HG03045 (cell line): ENCODE measurements at regions not wholly inside any gene's neighbourhood (a gene's known extent, or its start where the extent isn't known, plus 50 kb on each side); places are given as distances from the start of the nearest gene placed in this dataset.
"Not testable (repeated sequence)": the region's sequence is repeated elsewhere in the genome, so short reads cannot be mapped to it uniquely, and the experiment has no call there.

Experiments used
- ATAC-seq: cut with Tn5 transposase; IDR thresholded peaks from one replicate; pipeline ENCODE4 v1.9.1; 2021; ENCODE audit warnings: mild to moderate bottlenecking, moderate library complexity; ENCODE audit not compliant: unreplicated experiment

DNA sequence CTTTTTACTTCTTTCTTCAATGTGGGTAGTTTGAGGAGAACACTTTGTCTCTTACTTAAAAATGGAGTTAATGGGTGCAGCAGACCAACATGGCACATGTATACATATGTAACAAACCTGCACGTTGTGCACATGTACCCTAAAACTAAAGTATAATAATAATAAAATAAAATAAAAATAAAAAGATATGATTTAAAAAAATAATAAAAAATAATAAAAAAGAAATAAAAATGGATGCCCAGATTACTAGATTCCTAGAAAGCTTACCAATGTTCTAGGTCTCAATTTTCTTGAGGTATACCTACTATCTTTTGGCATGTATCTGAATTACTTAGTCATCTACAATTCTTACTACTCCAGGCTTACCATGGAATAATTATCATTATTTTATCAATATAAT is 2001.6 kb upstream of the CDH9 start:
- no peak for ATAC-seq

DNA sequence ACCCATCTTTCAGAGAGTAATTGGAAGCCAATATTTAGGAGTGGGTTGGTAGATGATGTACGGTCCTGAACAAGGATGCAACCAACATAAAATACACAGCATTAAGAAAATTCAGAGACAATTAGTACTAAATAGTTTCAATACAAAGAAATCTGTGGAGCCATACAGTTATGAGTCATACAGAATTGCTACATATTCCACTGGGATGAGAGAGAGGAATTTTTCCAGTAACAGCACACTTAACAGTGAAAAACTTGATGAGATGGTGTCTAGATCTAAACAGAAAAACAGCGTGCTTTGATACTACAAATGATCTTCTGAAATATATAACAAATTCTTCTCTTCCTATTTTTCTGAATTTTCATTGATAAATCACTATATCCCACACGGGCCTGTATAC is 1999.3 kb upstream of the CDH9 start:
- no peak for ATAC-seq

DNA sequence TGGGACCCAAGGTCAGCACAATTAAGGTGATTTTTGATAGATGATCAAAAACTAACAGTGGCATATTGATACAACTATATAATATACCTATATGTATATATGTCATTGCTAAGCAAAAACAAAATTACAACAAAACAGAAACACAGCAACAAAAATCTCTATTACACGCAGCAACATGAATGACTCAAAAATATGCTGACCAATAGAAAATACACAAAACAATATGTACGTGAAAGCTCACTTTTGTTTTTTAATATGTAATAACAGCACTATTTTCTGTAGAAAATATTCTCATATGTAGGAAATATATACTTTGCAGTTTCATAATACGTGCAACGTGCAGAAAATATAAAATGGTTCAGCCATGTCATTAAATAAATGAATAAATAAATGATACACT is 1985.7 kb upstream of the CDH9 start:
- no peak for ATAC-seq

DNA sequence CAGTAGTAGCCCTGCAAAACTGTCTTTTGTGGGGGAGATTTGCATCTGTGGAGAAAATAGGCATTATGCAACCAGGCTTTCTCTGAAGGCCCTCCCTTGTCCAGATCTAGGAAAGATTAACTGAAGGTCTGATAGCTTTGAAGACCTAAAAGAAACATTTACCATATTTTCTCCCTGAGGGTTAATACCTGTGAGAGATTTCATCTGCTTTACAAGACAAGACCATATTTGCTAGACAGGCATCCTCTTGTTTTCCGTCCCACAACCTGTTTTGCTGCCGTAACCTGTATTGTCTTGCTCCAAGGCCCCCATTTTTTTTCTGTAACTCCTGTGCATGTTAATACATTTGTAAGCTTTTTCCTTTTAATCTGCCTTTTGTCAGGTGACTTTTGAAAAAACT is 1985.2 kb upstream of the CDH9 start:
- no peak for ATAC-seq

DNA sequence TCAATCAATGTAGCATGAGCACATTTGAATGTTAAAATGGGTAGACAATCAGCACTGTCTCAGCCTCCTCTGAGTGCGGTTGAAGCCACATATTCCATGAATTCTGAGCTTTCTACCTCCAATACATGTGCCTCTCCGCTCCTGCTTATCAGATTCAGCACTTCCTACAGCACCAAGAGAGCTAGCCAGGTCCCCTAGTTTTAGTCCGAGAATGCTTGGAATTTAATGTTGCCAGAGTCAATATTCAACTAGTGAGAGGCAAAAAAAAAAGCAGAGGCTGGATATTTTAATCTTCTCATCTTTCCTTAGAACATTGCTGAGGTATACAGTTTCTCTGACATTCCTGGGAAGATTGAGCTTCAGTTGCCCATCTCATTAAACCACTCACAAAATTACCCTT is 1979.1 kb upstream of the CDH9 start:
- ATAC-seq = no peak

DNA sequence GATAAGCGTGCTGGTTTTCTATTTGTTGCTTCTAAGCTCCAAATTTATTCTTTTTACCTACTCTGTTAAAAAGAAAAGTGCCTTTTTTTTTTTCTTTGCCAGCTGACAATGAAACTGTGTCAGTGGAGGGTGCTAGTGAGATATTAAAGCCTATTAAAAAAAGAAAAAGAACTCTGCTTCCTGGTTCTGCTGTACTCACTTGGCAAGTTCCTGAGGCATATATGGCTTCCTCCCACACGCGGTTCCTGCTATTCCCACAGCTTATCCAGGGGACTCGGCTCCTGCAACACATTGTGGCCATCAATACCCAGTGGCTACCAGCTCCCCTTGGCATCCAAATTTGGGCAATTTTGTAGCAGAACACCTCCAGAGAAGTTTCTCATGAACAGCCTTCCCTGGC is 1977.7 kb upstream of the CDH9 start:
- no peak for ATAC-seq

DNA sequence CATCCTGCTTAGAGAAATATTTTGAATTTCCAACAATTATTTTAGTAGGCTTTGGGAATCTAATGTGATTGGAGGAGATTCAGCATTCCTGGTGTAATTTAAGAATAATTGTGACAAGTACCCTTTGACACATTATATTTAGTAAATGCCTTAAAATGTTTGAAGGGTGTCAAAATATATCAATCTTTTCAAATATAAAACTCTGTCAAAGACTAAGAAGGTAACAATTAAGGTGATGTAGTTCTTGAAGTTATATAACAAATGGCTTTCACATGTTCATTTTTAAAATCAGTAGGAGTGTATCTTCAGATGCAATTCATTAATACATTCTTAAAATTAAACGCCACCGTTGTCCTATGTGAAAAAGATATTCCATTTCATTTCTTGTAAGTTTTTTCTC is 1977.1 kb upstream of the CDH9 start:
- no peak for ATAC-seq

DNA sequence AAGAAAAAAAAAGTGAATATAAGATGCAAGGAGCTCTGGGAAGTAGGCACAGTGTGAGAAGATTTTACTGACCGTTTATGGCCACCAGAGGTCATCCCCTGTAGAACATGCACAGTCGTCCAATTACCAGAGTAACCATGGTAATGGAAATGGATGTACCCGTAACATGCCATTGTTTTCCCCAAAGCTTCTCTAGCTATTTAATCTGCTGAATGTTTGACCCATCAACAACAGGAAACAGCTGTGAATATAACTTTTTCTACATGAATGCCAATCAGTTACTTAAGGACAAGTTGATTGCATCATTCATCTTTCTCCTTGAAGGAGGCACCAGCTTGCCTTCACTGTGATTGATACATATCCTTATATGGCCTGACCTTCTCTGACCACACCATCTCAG is 1967.0 kb upstream of the CDH9 start:
- no peak for ATAC-seq

DNA sequence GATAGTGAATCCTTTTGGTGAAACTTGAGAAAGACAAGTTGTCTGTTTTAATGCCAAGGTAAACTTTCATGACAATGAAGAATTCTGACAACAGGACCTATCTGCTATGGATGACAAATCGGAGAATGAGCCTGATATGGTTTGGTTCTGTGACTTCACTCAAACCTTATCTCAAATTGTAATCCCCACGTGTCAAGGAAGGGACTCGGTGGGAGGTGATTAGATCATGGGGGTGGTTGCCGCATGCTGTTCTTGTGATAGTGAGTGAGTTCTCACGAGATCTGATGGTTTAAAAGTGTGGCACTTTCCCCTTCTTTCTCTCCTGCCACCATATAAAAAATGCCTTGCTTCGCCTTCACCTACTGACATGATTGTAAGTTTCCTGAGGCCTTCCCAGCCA is 1964.1 kb upstream of the CDH9 start:
- no peak for ATAC-seq

DNA sequence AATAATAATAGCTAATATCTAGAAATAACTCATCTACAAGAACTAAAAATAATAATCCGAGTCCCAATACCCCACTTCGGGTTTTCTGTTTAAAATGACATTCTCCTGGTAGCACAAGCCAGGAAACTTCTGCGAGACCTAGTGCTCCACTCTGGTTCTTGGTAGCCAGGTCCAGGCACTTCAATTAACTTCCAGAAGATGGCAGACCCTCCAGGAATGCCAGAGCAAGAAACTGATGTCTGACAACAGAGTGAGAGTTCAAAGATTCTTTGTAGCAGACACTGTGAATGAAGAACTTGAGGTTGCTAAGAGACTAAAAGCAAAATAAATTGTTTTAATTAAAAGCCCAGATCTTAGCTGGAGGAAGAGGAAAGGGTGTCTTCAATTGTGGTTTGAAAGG is 1963.3 kb upstream of the CDH9 start:
- no peak for ATAC-seq

DNA sequence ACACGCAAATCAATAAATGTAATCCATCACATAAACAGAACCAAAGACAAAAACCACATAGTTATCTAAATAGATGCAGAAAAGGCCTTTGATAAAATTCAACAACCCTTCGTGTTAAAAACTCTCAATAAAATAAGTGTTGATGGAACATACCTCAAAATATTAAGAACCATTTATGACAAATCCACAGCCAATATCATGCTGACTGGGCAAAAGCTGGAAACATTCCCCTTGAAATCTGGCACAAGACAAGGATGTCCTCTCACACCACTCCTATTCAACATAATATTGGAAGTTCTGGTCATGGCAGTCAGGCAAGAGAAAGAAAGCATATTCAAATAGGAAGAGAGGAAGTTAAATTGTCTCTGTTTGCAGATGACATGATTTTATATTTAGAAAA is 1946.3 kb upstream of the CDH9 start:
- ATAC-seq = no peak

DNA sequence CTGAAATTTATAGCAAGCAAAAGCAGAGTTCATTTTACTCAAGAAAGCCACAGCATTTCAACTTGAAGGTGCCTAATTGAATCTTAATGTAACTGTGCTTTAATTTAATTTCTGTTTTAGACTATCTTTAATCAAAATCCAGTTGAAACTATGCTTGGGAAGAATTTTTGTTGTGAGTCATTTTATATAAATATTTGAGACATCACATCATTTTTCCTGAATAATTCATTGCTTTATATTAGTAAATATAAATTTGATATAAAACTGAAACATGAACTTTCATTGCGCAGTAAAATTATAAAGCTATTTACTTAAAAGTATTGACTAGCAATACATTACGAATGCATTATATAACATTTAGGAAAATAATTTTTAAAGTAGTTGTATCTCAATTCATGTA is 1937.1 kb upstream of the CDH9 start:
- no peak for ATAC-seq

DNA sequence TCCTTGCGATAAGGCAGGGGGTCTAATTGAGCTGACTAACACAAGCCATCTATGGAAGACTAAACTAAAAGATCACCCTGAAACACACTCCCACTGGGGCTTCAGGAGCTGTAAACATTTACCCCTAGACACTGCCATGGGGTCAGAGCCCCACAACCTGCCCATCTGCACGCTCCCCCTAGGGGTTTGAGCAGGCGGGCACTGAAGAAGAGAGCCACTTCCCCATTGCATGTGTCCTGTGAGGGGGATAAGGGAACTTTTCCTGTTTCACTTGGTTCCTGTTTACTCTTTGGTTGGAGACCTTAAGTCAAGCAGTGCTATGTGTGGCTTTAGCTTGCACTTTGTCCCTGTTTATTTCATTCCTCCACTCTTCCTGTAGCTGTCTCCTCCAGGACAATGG is 1929.5 kb upstream of the CDH9 start:
- ATAC-seq = no peak

DNA sequence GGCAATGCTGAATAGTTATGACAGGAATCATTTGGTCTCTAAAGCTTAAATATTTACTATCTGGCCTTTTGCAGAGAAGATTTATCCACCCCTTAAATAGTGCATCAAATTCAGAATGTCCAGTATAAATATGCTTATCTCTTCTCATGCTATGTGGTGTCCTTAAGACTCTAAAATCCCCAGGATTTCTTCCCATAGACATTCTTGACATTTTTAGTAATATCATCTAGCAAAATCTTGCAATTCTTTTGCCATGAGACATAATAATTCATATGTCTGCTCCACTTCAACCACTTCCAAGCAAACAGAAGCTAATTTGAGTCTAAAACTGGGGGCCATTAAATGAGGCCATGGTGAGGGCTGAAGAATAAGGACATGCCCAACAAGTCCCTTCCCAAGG is 1923.4 kb upstream of the CDH9 start:
- ATAC-seq = no peak

DNA sequence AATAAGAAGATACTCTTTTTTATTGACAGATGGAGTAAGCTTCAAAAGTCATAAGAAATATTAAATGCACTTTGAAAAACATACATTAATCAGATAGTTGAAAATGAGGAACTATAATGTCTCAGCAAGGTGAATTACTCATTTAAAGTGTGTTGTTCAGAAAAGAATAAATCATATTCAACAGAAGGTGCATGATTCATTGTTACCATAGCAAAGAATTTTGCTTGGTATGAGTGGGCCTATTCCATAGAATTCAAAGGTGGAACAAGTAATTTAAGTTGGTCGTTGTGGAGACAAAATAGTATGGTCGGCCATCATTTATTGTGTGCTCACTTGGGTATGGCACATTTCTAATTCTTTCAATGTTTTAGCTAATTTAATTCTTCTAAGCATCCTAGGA is 1920.2 kb upstream of the CDH9 start:
- ATAC-seq = no peak

DNA sequence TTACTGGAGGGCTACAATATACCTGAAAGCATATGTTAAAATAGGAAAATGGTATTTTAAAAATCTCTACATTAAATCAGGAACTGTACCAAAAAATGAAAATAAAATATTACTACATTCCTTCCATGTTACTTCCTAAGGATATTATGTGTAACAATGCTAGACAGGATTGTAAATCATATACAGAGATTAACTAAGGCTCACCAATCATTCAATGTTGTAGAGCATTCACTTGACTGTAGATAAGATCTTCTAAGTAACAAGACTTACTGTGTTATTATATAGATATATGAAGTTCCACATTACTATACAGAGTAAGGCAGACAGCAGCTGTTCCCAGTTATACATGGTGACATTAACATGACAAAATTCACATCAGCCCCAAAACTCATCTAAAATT is 1919.1 kb upstream of the CDH9 start:
- ATAC-seq = no peak

DNA sequence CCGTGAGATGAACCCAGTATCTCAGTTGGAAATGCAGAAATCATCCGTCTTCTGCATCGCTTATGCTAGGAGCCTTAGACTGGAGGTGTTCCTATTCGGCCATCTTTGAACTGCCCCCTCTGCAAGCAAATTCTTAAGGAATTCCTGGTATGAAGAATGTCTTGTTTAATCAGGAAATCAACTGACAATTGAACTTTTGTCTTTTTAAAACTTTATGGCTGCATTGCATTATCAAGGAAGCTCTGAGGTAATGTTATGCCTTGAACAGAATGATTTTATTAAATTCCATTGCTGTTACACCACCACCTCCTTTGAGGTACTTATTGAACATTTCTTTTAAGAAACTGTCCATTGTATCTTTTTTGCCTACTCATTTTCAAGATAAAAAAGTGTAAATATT is 1915.7 kb upstream of the CDH9 start:
- no peak for ATAC-seq

DNA sequence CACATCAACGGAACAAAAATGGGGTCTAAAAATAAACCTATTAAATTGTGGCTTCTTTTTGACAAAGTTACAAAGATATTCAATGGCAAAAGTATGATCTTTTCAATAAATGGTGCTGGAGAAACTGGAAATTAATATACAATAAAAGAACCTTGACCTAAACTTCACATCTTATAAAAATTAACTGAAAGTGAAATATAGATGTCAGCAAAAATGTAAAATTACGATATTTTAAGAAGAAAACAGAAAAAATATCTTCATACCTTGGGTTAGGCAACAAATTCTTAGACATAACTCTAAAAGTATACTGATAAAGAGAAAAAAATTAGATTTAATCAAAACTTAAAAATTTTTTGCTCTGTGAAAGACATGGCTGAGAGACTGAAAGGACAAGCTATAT is 1909.5 kb upstream of the CDH9 start:
- no peak for ATAC-seq

DNA sequence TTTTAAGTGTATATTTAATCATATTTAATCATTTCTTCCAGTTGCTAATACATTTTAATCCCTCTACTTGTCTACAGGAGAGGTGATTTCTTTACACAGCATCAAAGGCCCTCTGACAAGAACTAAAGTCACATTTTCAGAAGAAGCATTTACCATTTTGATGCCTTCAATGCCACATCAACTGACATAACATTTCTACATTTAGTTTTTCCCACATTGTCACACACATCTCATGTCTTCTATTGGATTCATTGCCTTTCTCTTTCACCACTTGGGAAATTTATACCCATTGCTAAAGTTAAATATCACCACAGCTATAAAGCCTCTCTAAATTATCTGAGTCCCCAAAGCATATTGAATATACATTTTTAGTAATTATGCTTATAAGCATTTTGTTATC is 1907.5 kb upstream of the CDH9 start:
- no peak for ATAC-seq

DNA sequence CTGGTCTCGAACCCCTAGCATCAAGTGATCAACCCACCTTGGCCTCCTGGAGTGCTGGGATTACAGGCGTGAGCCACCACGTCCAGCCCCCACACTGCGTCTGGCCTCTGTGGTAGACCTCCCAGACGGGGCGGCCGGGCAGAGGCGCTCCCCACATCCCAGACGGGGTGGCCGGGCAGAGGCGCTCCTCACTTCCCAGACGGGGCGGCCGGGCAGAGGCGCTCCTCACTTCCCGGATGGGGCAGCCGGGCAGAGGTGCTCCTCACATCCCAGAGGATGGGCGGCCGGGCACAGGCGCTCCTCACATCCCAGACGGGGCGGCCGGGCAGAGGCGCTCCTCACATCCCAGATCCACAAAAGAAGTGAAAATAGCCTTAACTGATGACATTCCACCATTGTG is 1891.0 kb upstream of the CDH9 start:
- ATAC-seq = not testable (repeated sequence)

DNA sequence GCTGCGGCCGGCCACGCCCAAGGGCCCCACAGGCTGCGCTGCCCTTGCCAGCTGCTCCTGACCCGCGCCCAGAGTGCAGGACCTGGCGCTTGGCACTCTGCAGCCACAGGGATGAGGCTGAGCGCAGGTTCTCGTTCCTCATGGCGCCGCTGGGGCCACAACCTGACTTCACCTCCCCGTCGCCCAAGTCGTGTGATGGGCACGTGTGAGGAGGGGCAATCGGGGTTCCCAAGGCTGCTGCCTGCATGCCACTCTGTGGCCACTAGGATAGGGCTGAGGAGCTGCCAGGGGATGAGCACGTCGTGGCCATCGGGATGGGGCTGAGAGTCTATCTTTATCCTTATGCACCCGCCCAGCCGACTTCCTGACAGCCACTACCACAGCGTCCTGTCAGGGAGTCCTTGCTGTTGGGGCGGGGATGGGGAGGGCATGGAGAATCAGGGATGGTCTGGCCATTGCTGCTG is 1890.0 kb upstream of the CDH9 start:
- ATAC-seq = not testable (repeated sequence)

DNA sequence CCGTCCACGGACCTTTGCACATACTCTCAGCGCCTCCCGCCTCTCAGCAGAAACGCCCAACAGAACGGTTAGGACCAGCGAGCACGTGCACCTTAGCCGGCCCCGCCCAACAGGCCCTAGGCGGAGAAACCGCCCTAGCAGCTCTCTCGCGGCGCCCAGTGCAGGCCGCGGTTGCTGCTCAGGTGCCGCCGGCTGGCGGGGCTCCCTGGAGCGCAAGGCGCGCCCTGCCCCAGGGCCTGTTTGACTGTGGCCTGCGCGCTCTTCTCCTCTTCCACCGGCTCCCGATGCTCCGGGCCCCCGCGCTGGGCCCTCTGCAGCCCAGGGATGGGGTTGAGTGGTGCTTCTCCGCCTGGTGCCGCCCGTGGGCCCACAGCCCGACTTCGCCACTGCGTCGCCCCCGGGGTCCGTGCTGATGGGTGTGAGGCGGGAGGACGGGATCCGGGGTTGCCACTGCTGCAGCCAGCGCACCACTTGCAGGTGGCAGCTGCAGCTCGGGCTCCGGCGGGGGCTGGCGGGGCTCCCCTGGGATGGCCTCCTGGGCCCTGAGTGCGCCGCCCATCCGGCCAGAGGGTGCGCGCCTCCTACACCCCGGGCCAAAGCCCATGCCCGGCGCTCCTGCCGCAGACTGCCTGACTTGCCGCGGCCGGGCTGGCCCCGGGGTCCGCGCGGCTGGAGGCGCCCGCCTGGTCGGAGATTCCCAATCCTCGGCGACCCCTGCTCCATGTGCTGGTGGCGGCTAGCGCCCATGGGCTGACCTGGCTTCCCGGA is 1889.4 kb upstream of the CDH9 start:
- ATAC-seq = no peak

DNA sequence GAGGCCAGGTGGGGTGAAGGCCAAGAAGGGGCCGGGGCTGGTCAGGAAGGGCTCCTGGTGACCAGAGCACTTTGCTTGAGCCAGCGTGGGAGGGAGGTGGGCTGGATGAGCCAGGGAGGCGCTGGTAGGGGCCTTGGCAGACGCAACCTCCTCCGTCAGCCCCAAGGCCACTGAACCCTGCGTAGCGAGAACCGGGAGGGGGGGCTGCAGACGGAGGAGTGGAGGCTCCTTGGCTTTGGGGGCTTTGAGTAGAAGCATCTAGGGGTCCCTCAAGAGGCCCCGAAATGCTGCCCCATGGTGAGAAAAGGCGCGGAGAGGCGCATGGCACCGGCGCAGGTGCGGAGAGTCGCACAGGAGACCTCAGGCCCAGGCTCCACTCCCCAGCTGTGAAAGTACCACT is 1888.0 kb upstream of the CDH9 start:
- ATAC-seq = no peak
